NOMO-1 treated with dmso at 0.1 percent for 144 hours (cell line): ENCODE measurements at regions not wholly inside any gene's neighbourhood (a gene's known extent, or its start where the extent isn't known, plus 50 kb on each side); places are given as distances from the start of the nearest gene placed in this dataset.
A peak's percentile ranks its signal among the peaks of the same experiment; 100 is the strongest.

ENCODE experiments used
- DNase-seq: peaks from one replicate; lab custom pipeline; 2025; ENCODE audit not compliant: unreplicated experiment; lab: John Stamatoyannopoulos, UW

- DNase-seq: no peak
Measured at GRCh38 chr12:69123311-69123710, 116.1 kb upstream of the CPSF6 start.

- DNase-seq: no peak
Measured at GRCh38 chr12:69123919-69124638, 115.3 kb upstream of the CPSF6 start.

DNA sequence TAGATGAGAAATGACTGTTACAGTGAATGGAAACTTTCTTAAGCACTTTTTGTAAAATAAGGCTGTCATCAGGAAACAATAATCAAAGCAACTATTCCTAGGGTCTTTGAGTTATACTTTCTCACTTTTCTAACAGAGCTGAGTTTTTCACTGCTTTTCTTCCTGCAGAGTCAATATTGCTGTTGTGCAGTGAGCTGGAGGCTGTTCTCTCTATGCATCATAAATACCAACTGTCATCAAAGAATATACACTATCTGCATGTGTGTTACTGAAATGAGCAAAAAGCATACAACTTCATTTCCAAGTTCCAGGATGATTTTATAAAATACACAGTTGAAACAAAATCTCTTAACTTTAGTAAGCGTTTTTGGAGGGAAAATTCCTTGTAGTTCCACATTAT lies 110.4 kb upstream of the CPSF6 start:
- DNase-seq: no peak

DNA sequence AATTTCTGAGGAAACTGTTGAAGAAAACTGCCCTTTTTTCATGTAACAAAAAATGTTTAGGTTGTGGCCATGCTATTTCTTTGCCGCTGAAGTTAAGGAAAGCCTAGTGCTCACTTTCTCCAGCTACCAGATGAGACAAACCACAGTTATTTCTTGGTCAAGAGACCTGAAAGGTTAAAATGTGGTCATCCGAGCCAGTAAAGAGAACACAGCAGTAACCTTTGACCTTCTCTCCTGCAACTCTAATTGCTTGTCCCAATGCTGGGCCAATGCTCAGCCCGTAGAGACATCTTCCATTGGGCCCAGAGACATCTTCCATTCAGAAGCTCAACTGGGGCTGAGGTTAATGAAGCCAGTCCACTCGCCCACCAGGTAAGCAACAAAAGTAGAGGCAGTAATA lies 109.8 kb upstream of the CPSF6 start:
- DNase-seq: no peak

GRCh38 chr12:69130064-69130463 lies 109.3 kb upstream of the CPSF6 start:
- DNase-seq: no peak

DNA sequence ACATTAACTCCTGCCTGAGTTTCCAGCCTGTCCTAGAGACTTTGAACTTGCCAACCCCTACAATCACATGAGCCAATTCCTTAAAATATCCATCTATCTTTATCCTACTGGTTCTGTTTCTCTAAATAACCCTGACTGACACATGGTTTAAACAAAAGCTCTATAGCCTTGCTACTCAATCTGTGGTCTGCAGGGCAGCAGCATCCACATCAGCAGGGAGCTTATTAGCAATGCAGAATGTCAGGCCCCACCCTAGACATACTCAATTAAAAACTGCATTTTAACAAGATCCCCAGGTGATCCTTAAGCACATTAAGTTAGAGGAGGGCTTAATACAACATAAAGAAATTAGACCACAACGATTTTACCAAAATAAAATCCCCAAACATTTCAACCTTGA lies 108.3 kb upstream of the CPSF6 start:
- no peak for DNase-seq

- no peak for DNase-seq
Measured at GRCh38 chr12:69136931-69137613, 102.3 kb upstream of the CPSF6 start.

- no peak for DNase-seq
Measured at GRCh38 chr12:69141074-69141473, 98.3 kb upstream of the CPSF6 start.

DNA sequence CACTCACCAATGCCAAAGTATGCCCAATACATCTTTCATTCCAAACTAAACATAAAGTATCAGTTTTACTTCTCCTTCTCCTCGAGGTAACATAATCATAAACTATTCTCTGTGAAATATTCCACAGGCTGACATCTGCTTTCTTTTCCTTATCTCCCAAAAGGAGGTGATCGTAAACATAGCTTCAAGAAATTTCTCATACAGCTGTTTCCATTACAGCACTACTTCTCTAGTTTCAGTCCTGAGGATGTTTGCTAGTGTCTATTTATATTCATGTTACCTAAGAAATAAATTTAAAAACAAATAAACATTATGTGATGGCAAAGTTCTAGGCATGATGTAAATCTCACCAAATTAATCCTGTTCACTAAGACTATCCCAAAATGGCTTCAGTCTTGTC lies 90.1 kb upstream of the CPSF6 start:
- no peak for DNase-seq

DNA sequence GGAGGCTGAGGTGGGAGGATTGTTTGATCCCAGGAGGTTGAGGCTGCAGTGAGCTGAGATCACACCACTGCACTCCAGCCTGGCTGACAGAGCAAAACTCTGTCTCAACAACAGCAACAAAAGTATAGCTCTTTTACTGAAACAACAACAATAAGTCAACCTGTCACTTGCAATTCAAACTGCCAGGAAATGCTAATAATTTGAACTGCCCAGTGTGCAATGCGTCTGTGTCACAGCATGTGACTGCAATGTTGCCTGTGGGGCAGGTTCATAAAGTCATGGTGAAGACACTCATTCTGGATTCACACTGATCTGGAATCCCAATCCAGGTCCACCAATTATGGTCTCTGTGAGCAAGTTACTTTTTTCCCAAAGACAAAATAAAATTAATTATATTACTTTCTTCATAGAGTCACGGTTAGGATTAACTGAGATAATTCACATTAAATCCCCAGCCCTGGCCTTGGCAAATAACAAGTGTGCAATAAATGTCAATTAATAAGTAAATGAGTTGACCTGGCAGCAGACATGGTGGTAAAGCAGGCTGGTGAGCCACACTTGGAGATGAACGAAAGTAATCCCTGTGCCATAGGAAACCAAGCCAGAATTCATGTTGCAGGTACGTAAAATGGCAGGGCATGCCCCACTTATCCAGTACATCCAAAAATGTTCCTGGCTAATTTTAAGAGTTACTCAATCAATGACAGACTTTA lies 89.1 kb upstream of the CPSF6 start:
- no peak for DNase-seq

DNA sequence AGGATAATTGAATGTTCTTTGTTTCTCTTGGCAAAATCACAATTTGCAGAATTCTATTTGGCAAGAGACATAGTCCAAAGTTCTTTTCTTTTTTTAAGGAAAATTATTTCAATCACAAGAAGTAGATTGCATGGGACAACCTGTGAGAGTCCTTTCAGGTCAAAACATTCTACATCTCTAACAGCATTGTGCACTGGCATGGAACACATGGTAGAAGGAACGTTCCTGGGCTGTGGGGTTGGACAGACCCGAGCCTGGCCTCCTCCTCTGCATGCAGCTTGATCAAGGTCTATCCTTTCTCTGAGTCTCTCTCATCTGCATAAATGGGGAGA lies 88.6 kb upstream of the CPSF6 start:
- no peak for DNase-seq

DNA sequence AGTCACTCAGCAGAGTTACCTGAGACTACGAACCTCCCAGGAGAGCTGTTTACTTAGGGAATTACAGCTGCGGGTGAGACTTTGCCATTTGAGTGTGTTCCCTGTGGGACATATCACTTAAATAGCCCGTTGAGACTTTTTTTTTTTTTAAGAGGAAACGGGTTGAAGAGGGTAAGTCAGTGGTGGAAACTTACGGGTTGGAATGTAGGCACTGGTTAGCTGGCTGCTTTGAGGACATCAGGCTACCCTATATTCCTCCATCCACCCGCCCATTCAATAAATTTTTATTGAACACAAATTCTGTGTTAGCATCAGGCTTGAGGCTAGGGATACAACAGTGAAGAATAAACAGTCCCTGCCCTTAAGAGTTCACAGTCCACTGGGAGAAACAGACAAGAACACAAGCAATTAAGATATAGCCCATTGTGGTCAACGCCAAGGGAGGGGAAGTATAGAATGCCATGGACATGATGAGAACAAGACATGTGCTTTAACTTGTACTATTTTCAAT lies 88.1 kb upstream of the CPSF6 start:
- no peak for DNase-seq

GRCh38 chr12:69154585-69155363 lies 84.6 kb upstream of the CPSF6 start:
- peak; percentile 45 for DNase-seq

DNA sequence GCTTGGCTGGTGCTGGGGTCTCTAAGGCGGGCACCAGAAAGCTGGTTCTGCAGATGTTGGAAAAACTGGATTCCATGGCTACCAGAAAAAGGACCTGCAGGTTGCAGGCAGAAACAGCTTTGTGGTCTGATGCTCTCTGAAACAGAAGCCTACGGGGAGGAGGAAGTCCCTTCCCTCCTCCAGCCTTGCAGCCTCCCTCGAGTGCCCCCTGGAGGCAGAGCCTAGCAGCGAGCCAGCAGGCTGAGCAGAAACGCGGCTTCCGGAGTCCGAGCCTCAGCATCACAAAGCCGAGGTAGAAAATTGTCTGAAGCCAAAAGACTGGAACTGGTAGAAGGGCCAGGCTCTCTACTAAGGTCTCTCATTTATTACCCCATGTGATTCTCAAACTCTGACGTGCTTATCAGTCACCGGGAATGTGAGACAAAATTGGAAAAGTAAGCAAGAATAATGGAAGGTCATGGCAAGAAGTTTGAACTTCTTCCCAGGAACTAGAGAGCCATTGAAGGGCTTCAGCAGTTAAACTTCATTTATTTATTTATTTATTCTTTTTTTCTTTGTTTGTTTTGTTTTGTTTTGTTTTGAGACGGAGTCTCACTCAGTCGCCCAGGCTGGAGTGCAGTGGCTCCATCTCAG lies 82.2 kb upstream of the CPSF6 start:
- peak; percentile 81 for DNase-seq

GRCh38 chr12:69161829-69162228 lies 77.5 kb upstream of the CPSF6 start:
- no peak for DNase-seq

DNA sequence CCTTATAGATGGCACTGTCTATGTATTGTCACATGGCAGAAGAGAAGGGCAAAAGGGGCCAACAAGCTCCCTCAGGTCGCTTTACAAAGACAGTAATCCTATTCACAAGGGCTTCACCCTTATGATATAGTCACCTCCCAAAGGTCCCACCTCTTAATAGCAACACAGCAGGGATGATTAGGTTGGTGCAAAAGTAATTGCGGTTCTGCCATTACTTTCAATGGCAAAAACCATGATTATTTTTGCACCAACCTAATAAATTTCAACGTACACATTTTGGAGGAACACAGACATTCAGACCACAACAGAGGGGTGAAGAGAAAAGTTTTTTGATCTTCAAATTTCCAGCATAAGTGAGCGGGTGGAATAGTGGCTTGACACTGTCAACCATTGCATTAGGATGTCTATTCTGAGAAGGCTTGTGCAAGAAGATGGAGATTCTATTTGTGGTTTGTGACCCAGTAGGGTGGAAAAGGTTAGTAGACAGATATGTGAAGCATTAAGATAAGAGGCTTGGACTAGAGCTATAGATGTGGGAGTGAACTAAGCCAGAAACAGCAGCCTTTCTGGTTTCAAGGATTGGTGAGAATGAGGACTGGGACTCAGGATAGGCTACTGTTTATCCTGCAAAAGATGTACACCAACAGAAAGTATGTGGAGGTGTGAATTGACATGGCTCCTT lies 75.5 kb upstream of the CPSF6 start:
- DNase-seq: no peak

GRCh38 chr12:69167648-69168165 lies 71.7 kb upstream of the CPSF6 start:
- DNase-seq: no peak

GRCh38 chr12:69168363-69168762 lies 71.0 kb upstream of the CPSF6 start:
- DNase-seq: no peak

DNA sequence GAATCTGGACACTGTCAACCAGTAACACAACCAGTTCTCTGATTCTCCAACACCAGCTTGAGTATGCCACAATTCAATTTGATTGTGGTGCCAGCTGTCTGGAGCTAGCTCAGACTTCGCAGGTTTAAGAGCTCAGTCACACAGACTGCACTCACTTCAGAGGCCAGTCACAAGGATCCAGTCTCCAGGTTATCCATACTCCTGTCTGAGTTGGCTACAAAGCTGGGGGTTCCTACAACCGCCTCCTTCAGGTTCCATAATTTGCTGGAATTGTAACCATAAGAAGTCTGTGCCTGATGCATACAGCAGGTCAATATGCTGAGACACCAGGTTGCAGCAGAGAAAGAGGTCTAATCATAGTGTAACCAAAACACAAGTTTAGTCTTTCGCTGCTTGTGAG lies 70.5 kb upstream of the CPSF6 start:
- DNase-seq: no peak

DNA sequence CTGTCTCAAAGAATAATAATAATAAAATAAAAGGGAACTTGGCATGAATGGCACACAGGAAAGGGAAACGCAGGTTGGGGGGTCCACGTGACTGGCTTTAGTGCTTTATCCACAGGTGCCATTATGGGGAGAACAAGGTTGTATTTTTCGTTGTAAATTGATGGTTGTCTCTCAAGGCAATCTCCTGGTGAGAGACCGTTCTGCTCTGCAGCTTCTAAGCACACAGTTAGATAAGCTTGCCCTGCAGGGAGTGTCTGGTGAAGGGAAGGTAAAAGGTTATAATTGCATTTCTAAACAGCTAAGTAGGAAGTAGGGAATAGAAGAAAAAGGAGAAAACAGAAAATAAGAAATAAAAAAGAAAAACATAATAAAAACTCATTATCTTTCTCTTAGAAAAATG lies 69.1 kb upstream of the CPSF6 start:
- DNase-seq: no peak
